Forelimb muscle (tissue), 1 donor: ENCODE measurements at regions not wholly inside any gene's neighbourhood (a gene's known extent, or its start where the extent isn't known, plus 50 kb on each side); places are given as distances from the start of the nearest gene placed in this dataset.
"Not testable (repeated sequence)": the region's sequence is repeated elsewhere in the genome, so short reads cannot be mapped to it uniquely, and the experiment has no call there.

ENCODE experiments used
- DNase-seq: peaks from one replicate; pipeline ENCODE4 v3.0.0-alpha.2; 2013; ENCODE audit warnings: low read depth

- DNase-seq: not testable (repeated sequence)
Observed at GRCh38 chr16:33913601-33914000, 454.2 kb downstream of the TP53TG3F start.

DNA sequence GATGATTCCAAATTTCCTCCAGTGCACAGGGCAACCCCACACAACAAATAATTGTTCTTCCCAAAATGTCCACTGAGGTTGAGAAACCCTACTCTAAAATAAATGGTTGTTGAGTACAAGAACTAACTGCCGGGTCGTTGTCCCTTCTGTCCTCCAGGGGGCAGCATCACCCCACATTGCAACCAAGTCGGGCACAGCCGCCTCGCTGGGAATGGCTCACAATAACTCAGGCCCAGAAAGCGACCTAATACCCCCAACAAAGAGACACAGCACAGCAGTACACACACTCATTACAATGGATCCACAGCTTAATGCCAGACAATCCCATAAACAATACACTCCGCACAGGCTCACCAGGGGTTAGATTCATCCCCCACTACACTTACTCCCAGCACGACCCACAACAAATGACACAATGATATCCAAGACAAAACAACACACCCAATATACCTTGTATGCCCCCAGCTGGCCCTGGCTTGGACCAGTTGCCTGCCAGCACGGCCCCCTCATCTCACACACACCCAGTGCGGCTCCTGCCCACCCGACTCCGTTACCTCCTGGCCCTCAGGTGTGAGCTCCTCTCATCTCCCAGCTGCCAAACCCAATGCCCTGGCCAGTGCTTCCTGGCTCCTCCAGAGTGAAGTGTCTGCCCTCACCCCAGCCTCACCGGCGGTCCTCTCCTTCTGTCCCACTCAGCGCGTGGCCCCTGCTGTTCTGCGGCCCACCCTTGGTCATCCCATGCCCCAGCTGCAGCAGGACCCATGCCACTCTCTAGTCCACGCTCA, 461.5 kb downstream of the TP53TG3F start:
- DNase-seq: not testable (repeated sequence)

DNA sequence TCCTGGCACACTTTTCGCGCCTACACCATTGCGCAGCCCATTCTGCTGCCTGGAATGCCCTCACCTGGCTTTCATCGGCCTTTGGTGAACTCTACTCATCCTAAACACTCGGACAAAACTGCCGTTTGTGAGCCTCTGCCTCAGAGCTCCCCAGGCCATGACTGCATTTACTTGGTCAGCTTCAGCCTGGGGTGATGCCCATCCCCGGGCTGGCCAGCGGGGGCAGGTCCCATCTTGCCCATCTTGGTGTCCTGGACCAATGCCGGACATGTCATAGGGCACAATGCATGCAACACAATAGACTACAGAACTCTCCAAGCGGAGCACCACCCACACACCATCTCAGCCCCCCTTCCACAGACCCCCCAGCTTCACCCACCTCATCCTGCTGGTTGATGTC, 463.5 kb downstream of the TP53TG3F start:
- not testable (repeated sequence) for DNase-seq

GRCh38 chr16:33928026-33928425, 468.6 kb downstream of the TP53TG3F start:
- DNase-seq: not testable (repeated sequence)

GRCh38 chr16:33932191-33932590, 472.8 kb downstream of the TP53TG3F start:
- not testable (repeated sequence) for DNase-seq

- not testable (repeated sequence) for DNase-seq
Observed at GRCh38 chr16:33933039-33933438, 473.6 kb downstream of the TP53TG3F start.

DNA sequence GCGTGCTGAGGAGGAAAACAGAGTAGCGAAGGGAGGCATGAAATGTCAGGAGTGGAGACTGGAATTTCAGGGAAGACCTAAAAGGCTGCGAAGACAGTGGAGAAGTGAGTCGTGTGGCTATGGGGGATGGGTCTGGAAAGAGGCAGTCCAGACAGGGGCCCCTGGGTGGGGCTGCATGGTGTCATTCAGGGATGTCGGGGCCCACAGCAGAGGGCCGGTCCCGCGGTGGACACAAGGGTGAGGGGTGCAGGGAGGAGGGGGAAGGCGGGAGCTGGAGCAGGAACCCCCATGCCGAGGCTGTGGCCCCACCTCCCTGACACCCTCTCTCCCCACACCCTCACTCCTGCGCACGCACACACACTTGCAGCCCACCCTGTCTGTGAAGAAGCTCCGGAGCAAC, 476.4 kb downstream of the TP53TG3F start:
- not testable (repeated sequence) for DNase-seq

- not testable (repeated sequence) for DNase-seq
Observed at GRCh38 chr16:33938097-33938496, 478.7 kb downstream of the TP53TG3F start.

GRCh38 chr16:33961536-33961935, 502.1 kb downstream of the TP53TG3F start:
- DNase-seq: not testable (repeated sequence)

- DNase-seq: not testable (repeated sequence)
Observed at GRCh38 chr16:33965534-33965933, 506.1 kb downstream of the TP53TG3F start.

DNA sequence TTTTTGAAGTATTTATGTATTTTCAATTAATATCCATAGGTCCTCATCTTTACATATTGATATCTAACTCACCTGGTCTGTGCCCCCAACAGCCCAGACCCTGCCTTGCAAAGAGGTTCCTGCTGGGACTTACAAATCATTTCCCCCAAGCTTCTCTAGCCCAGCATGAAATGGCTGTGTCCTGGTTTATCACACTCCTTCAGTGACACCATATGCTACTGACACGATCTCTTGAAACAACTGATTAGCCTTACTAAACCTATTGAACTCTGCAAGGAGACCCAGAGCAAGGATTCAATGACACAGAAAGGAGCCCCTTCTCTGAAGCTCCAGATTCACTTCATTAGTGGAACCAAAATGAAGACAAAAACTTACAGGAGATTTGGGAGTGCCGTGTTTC, 507.4 kb downstream of the TP53TG3F start:
- DNase-seq: not testable (repeated sequence)

DNA sequence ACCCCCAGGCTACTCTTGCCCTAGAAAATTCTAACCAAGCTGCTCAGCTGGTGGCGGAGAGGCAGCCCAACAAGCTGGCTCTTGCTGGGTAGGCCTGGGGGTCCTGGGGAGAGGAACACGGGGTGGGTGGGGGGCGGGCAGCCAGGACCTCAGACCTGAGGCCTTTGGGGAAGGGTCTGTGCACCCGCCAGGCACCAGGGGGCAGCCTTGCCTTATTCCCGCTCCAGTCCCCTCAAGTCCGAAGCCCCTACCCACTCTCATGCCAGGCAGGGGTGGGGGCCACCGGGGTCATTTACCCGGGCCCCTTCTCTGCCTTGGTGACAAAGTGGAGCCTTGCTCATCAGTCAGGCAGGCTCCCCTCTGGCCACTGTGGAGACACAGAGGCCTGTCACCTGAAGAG, 515.1 kb downstream of the TP53TG3F start:
- not testable (repeated sequence) for DNase-seq

DNA sequence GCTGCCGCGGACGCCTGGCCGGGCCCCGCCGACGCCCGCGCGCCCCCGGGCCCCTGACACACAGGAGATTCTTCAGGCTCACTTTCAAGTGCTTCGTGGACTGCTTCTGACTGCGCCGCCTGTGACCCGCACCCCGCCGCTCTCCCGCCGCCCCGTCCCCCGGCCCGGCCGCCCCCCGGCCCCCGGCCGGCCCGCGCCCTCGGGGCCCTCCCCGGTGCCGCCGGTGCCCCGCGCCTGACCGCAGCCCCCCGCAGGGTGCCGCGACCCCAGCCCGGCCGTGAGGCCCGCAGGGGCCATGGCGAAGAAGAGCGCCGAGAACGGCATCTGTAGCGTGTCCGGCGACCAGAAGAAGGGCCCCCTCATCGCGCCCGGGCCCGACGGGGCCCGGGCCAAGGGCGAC, 516.3 kb downstream of the TP53TG3F start:
- DNase-seq: not testable (repeated sequence)

DNA sequence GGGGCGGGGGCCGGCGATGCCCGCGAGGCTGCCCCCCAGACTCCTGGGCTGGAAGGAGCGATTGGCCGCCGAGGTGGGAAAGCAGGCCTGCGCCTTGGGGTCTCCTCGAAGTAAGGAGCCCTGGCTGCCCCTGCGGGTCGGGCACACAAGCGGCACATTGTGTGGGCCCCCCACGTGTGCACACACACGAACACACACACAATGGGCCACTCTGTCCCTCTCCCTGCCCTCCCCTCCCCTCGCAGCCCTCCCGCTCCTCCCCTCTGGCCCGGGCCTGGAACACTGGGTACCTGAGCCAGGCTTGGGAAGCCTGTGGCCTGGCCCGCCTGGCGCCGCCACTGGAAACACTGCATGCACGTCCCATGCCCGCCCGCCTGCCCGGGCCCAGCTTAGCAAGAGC, 517.1 kb downstream of the TP53TG3F start:
- not testable (repeated sequence) for DNase-seq

GRCh38 chr16:33978784-33979183, 519.4 kb downstream of the TP53TG3F start:
- DNase-seq: not testable (repeated sequence)

GRCh38 chr16:33979613-33980012, 520.2 kb downstream of the TP53TG3F start:
- not testable (repeated sequence) for DNase-seq

DNA sequence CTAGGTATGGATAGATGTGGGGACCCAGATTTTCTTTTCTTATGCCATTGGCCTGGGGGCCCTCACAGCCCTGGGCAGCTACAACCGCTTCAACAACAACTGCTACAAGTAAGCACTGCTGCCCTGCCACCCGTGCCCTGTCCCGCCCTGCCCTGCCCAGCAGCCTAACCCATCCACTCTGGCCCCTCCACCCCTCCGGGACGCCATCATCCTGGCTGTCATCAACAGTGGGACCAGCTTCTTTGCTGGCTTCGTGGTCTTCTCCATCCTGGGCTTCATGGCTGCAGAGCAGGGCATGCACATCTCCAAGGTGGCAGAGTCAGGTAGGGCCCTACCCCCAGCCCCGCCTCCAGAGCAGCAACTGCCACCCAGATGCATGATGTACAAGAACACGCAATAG, 521.3 kb downstream of the TP53TG3F start:
- not testable (repeated sequence) for DNase-seq

- not testable (repeated sequence) for DNase-seq
Observed at GRCh38 chr16:33984428-33984827, 525.0 kb downstream of the TP53TG3F start.

DNA sequence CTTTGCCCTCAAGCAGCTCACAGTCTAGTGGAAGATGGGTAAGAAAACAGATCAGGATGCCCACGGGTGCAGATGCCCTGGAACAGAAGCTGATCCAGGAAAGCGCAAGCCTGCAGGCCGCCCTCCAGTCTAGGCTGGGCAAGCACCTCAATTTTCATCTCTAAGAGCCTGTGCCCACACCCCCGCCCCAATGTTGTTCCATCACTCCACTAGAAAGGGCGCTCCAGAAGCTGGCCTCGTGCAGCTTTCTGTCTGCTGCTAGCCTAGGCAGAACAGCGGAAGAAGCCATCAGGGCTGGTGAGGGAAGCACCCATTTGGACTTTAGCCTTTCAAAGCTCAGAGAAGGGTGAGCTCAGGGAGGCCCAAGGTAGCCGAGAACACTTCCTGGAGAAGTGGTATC, 527.1 kb downstream of the TP53TG3F start:
- not testable (repeated sequence) for DNase-seq

DNA sequence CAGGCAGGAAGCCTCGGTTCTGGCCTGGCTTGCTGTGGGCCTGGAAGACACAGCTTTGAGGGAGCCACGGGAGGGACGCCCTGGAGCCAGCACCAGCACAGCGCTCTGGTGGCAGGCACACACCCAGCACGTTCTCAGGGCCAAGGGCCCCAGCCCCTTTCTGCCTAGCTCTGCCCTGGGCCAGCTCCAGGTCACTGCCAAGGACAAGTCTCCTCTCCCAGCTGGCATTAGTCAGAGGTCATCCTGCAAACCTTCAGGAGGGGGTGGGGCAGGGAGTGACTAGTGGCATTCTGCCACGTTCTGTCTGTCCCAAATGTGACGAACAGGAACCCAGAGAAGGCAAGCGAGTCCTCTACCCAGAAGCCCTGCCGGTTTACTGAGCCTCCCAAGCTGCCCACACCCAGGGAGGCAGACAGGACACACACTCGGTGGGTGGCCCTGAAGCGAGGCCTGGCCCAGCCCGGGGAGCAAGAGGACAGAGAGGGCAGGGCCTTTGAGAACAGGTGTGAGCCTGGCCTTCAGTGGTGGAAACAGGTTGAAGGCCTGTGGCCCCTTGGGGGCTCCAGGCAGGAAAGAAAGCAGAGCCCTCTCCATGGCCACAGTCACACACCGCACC, 528.0 kb downstream of the TP53TG3F start:
- not testable (repeated sequence) for DNase-seq

DNA sequence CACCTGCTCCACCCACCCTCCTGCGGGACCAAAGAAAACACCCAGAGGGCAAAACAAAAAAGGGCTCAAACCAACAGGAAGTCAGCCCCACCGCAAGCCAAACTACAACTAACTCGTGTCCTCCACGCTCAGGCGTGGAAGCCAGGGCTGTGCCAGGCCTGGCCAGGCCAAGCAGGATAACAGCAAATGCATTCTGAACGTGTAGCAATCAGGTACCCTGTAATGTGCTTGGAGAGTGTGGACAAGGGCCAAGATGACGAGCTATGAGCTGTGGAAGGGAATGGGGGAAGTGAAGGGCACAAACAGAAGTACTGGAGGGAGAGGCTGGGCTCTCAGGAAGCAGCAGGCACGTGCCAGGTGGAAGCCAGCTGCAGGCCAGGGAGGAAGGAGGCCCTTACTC, 528.6 kb downstream of the TP53TG3F start:
- not testable (repeated sequence) for DNase-seq

- not testable (repeated sequence) for DNase-seq
Observed at GRCh38 chr16:33990488-33990887, 531.1 kb downstream of the TP53TG3F start.
